HEK293 (cell line): ENCODE measurements at regions not wholly inside any gene's neighbourhood (a gene's known extent, or its start where the extent isn't known, plus 50 kb on each side); places are given as distances from the start of the nearest gene placed in this dataset.

Experiments used
- CTCF ChIA-PET: fragments of 350-600 bp; formaldehyde crosslinking; extraction: SDS; loops from one replicate; lab custom pipeline; 2021; ENCODE audit warnings: antibody characterized with exemption; lab: Yijun Ruan, JAX
- POLR2A ChIA-PET: fragments of 300-600 bp; formaldehyde crosslinking; extraction: SDS; loops from one replicate; lab custom pipeline; 2020; ENCODE audit warnings: antibody characterized with exemption, inconsistent platforms; lab: Yijun Ruan, JAX
- H3K27ac ChIP-seq: fragments of 200-500 bp; sonication (Bioruptor generic); 2 replicates; pipeline ENCODE4 v1.5.1; 2014; ENCODE audit warnings: low read depth, low read length, control low read depth, inconsistent platforms; ENCODE audit errors: extremely low read depth
- H3K36me3 ChIP-seq, 2 experiments: fragments of 200-500 bp in 1 of 2; sonication (Bioruptor generic) in 1 of 2; 1 replicate in 1 of 2; 2 replicates in 1 of 2; pipeline ENCODE4 v1.5.1; 2014 to 2017; ENCODE audit warnings: inconsistent platforms in 2 of 2, low read length in 2 of 2; ENCODE audit not compliant: control insufficient read depth in 2 of 2, insufficient read depth in 1 of 2
- H3K4me1 ChIP-seq: fragments of 200-500 bp; sonication (Bioruptor generic); 2 replicates; pipeline ENCODE4 v1.5.1; 2014; ENCODE audit warnings: mild to moderate bottlenecking, low read length, inconsistent platforms; ENCODE audit not compliant: control insufficient read depth, insufficient read depth
- H3K4me3 ChIP-seq: 2 replicates; pipeline ENCODE4 v1.5.1; 2011; ENCODE audit warnings: low read depth, mild to moderate bottlenecking, control low read depth, low read length, moderate library complexity
- H3K9me3 ChIP-seq: fragments of 200-500 bp; sonication (Bioruptor generic); 2 replicates; pipeline ENCODE4 v1.5.1; 2014; ENCODE audit warnings: low read depth, low read length, inconsistent platforms; ENCODE audit not compliant: control insufficient read depth, insufficient read depth
- GLIS1 ChIP-seq: fragments of 450-650 bp; formaldehyde crosslinking; IDR thresholded peaks from 2 replicates; pipeline ENCODE4 v1.5.1; 2016; ENCODE audit warnings: missing biosample characterization, missing genetic modification characterization
- GLIS2 ChIP-seq: fragments of 450-650 bp; formaldehyde crosslinking; IDR thresholded peaks from 2 replicates; pipeline ENCODE4 v1.5.1; 2016; ENCODE audit warnings: missing biosample characterization, missing genetic modification characterization
- MYNN ChIP-seq: fragments of 450-650 bp; formaldehyde crosslinking; IDR thresholded peaks from 2 replicates; pipeline ENCODE4 v1.5.1; 2016; ENCODE audit warnings: missing biosample characterization, missing genetic modification characterization, borderline replicate concordance
- ZBTB20 ChIP-seq: fragments of 450-650 bp; formaldehyde crosslinking; IDR thresholded peaks from 2 replicates; pipeline ENCODE4 v1.5.1; 2016; ENCODE audit warnings: missing biosample characterization, missing genetic modification characterization
- ZFP69B ChIP-seq: fragments of 450-650 bp; formaldehyde crosslinking; IDR thresholded peaks from 2 replicates; pipeline ENCODE4 v1.5.1; 2016; ENCODE audit warnings: missing biosample characterization, missing genetic modification characterization
- ZNF202 ChIP-seq: fragments of 450-650 bp; formaldehyde crosslinking; IDR thresholded peaks from 2 replicates; pipeline ENCODE4 v1.5.1; 2016; ENCODE audit warnings: missing biosample characterization, missing genetic modification characterization, borderline replicate concordance
- ZNF324 ChIP-seq: fragments of 450-650 bp; formaldehyde crosslinking; IDR thresholded peaks from 2 replicates; pipeline ENCODE4 v1.5.1; 2016; ENCODE audit warnings: missing biosample characterization, missing genetic modification characterization
- ZNF341 ChIP-seq: fragments of 450-650 bp; formaldehyde crosslinking; IDR thresholded peaks from 2 replicates; pipeline ENCODE4; 2016; ENCODE audit warnings: low read depth, missing biosample characterization, missing genetic modification characterization
- ZNF394 ChIP-seq: fragments of 450-650 bp; formaldehyde crosslinking; IDR thresholded peaks from 2 replicates; pipeline ENCODE4 v1.5.1; 2016; ENCODE audit warnings: missing biosample characterization, missing genetic modification characterization, mild to moderate bottlenecking, moderate library complexity, borderline replicate concordance
- ZNF404 ChIP-seq: fragments of 450-650 bp; formaldehyde crosslinking; IDR thresholded peaks from 2 replicates; pipeline ENCODE4 v1.5.1; 2017; ENCODE audit warnings: missing biosample characterization, missing genetic modification characterization
- ZNF416 ChIP-seq: fragments of 450-650 bp; formaldehyde crosslinking; IDR thresholded peaks from 2 replicates; pipeline ENCODE4 v1.5.1; 2016; ENCODE audit warnings: missing biosample characterization, missing genetic modification characterization
- ZNF501 ChIP-seq: fragments of 450-650 bp; formaldehyde crosslinking; IDR thresholded peaks from 2 replicates; pipeline ENCODE4 v1.5.1; 2016; ENCODE audit warnings: missing biosample characterization, missing genetic modification characterization
- ZNF510 ChIP-seq: fragments of 450-650 bp; formaldehyde crosslinking; IDR thresholded peaks from 2 replicates; pipeline ENCODE4 v1.5.1; 2018; ENCODE audit warnings: mild to moderate bottlenecking, missing genetic modification characterization, missing biosample characterization; ENCODE audit not compliant: insufficient replicate concordance
- ZNF514 ChIP-seq: fragments of 450-650 bp; formaldehyde crosslinking; IDR thresholded peaks from 2 replicates; pipeline ENCODE4 v1.5.1; 2016; ENCODE audit warnings: missing biosample characterization, missing genetic modification characterization
- ZNF600 ChIP-seq: fragments of 450-650 bp; formaldehyde crosslinking; IDR thresholded peaks from 2 replicates; pipeline ENCODE4 v1.5.1; 2016; ENCODE audit warnings: missing biosample characterization, missing genetic modification characterization
- TF ChIP-seq, protein P1 (sequence below): sonication (generic); formaldehyde crosslinking; IDR thresholded peaks from 2 replicates; pipeline ENCODE4 v1.8.1; 2022; ENCODE audit warnings: mild to moderate bottlenecking, moderate library complexity, missing genetic modification reagents
- TF ChIP-seq, protein P2 (sequence below): fragments of 450-650 bp; formaldehyde crosslinking; IDR thresholded peaks from 2 replicates; pipeline ENCODE4 v1.5.1; 2016; ENCODE audit warnings: missing biosample characterization, missing genetic modification characterization, borderline replicate concordance
- TF ChIP-seq, protein P3 (sequence below): fragments of 450-650 bp; IDR thresholded peaks from 2 replicates; pipeline ENCODE4 v1.5.1; 2018; ENCODE audit warnings: missing biosample characterization, missing genetic modification characterization
- TF ChIP-seq, protein P4 (sequence below): fragments of 450-650 bp; formaldehyde crosslinking; IDR thresholded peaks from 2 replicates; pipeline ENCODE4 v1.5.1; 2016; ENCODE audit warnings: missing biosample characterization, missing genetic modification characterization

DNA sequence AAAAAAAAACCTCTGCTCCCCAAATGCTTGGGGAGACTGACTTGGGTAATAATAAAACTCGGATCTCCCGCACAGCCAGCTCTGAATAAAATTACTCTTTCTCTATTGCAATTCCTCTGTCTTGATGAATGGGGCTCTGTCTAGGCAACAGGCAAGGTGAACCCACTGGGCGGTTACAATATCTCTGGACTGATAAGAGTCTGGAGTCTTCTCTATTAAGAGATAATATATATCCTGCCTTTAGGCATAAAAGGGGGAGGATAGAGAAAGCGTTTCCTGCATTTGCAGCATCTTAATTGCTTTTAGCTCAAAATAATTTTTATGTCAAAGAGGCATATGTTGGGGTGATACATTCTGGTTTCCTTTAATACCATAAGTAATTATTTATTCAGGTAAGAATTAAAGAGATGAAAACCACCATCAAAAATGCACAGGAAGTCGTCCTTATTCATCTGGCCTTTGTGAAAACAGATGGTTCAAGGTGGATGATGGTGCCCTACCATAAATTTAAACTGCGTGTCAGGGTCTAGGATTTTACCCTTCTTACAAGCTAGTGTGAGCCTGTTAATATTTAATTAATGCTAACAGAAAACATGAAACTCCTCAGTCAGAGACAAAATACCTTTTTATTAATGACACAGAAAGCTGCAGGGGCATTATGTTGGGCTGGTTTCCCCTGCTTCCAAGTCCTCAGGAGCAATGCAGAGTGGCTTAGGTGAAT, 736.8 kb downstream of the SOCS6 start:
- CTCF ChIA-PET: no interaction called here
- TF ChIP-seq, protein P1, sequence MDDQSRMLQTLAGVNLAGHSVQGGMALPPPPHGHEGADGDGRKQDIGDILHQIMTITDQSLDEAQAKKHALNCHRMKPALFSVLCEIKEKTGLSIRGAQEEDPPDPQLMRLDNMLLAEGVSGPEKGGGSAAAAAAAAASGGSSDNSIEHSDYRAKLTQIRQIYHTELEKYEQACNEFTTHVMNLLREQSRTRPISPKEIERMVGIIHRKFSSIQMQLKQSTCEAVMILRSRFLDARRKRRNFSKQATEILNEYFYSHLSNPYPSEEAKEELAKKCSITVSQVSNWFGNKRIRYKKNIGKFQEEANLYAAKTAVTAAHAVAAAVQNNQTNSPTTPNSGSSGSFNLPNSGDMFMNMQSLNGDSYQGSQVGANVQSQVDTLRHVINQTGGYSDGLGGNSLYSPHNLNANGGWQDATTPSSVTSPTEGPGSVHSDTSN: no peak
- TF ChIP-seq ZNF394 (tag by site-specific recombination): no peak
- TF ChIP-seq, protein P2, sequence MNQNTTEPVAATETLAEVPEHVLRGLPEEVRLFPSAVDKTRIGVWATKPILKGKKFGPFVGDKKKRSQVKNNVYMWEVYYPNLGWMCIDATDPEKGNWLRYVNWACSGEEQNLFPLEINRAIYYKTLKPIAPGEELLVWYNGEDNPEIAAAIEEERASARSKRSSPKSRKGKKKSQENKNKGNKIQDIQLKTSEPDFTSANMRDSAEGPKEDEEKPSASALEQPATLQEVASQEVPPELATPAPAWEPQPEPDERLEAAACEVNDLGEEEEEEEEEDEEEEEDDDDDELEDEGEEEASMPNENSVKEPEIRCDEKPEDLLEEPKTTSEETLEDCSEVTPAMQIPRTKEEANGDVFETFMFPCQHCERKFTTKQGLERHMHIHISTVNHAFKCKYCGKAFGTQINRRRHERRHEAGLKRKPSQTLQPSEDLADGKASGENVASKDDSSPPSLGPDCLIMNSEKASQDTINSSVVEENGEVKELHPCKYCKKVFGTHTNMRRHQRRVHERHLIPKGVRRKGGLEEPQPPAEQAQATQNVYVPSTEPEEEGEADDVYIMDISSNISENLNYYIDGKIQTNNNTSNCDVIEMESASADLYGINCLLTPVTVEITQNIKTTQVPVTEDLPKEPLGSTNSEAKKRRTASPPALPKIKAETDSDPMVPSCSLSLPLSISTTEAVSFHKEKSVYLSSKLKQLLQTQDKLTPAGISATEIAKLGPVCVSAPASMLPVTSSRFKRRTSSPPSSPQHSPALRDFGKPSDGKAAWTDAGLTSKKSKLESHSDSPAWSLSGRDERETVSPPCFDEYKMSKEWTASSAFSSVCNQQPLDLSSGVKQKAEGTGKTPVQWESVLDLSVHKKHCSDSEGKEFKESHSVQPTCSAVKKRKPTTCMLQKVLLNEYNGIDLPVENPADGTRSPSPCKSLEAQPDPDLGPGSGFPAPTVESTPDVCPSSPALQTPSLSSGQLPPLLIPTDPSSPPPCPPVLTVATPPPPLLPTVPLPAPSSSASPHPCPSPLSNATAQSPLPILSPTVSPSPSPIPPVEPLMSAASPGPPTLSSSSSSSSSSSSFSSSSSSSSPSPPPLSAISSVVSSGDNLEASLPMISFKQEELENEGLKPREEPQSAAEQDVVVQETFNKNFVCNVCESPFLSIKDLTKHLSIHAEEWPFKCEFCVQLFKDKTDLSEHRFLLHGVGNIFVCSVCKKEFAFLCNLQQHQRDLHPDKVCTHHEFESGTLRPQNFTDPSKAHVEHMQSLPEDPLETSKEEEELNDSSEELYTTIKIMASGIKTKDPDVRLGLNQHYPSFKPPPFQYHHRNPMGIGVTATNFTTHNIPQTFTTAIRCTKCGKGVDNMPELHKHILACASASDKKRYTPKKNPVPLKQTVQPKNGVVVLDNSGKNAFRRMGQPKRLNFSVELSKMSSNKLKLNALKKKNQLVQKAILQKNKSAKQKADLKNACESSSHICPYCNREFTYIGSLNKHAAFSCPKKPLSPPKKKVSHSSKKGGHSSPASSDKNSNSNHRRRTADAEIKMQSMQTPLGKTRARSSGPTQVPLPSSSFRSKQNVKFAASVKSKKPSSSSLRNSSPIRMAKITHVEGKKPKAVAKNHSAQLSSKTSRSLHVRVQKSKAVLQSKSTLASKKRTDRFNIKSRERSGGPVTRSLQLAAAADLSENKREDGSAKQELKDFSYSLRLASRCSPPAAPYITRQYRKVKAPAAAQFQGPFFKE: no peak
- TF ChIP-seq ZNF514: no peak
- TF ChIP-seq ZNF416 (tag by site-specific recombination): no peak
- no peak for TF ChIP-seq ZFP69B (tag by site-specific recombination)
- TF ChIP-seq, protein P3, sequence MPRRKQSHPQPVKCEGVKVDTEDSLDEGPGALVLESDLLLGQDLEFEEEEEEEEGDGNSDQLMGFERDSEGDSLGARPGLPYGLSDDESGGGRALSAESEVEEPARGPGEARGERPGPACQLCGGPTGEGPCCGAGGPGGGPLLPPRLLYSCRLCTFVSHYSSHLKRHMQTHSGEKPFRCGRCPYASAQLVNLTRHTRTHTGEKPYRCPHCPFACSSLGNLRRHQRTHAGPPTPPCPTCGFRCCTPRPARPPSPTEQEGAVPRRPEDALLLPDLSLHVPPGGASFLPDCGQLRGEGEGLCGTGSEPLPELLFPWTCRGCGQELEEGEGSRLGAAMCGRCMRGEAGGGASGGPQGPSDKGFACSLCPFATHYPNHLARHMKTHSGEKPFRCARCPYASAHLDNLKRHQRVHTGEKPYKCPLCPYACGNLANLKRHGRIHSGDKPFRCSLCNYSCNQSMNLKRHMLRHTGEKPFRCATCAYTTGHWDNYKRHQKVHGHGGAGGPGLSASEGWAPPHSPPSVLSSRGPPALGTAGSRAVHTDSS (tag by site-specific recombination): no peak
- no peak for TF ChIP-seq ZNF501
- TF ChIP-seq, protein P4, sequence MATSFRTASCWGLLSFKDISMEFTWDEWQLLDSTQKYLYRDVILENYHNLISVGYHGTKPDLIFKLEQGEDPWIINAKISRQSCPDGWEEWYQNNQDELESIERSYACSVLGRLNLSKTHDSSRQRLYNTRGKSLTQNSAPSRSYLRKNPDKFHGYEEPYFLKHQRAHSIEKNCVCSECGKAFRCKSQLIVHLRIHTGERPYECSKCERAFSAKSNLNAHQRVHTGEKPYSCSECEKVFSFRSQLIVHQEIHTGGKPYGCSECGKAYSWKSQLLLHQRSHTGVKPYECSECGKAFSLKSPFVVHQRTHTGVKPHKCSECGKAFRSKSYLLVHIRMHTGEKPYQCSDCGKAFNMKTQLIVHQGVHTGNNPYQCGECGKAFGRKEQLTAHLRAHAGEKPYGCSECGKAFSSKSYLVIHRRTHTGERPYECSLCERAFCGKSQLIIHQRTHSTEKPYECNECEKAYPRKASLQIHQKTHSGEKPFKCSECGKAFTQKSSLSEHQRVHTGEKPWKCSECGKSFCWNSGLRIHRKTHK (tag by site-specific recombination): no peak
- TF ChIP-seq MYNN (tag by site-specific recombination): no peak
- TF ChIP-seq ZBTB20 (tag by site-specific recombination): no peak
- no peak for TF ChIP-seq GLIS1 (tag by site-specific recombination)
- no peak for TF ChIP-seq GLIS2 (tag by site-specific recombination)
- TF ChIP-seq ZNF202: no peak
- no peak for TF ChIP-seq ZNF341 (tag by site-specific recombination)
- no peak for TF ChIP-seq ZNF324 (tag by site-specific recombination)
- no peak for TF ChIP-seq ZNF600 (tag by site-specific recombination)
- TF ChIP-seq ZNF404 (tag by site-specific recombination): no peak
- no peak for TF ChIP-seq ZNF510 (tag by site-specific recombination)
- POLR2A ChIA-PET: no interaction called here
- H3K36me3 ChIP-seq: no peaks in the 10 kb centered on the region
- H3K9me3 ChIP-seq: no peaks in the 10 kb centered on the region
- no peak overlapping the region for H3K27ac ChIP-seq
- no peak overlapping the region for H3K4me3 ChIP-seq
- H3K4me1 ChIP-seq: no peaks in the 10 kb centered on the region
